Fibroblast of pulmonary artery (primary cell): ENCODE measurements at regions not wholly inside any gene's neighbourhood (a gene's known extent, or its start where the extent isn't known, plus 50 kb on each side); places are given as distances from the start of the nearest gene placed in this dataset.

Source experiments
- DNase-seq: peaks from one replicate; pipeline ENCODE4 v3.0.0-alpha.2; 2010; ENCODE audit warnings: low read depth
- H3K4me3 ChIP-seq: replicated peaks from 2 replicates; pipeline ENCODE4 v1.5.1; 2011; ENCODE audit warnings: low read depth, mild to moderate bottlenecking, control low read depth, low read length, moderate library complexity
- TF ChIP-seq, protein P1 (sequence below): IDR thresholded peaks from 2 replicates; pipeline ENCODE4 v1.5.1; 2011; ENCODE audit warnings: mild to moderate bottlenecking, control low read depth, low read length, inconsistent platforms; ENCODE audit errors: missing control alignments

GRCh38 chr11:116548256-116548655, 224.5 kb downstream of the BUD13 start:
- no peak overlapping the region for H3K4me3 ChIP-seq
- no peak for DNase-seq
- TF ChIP-seq, protein P1, sequence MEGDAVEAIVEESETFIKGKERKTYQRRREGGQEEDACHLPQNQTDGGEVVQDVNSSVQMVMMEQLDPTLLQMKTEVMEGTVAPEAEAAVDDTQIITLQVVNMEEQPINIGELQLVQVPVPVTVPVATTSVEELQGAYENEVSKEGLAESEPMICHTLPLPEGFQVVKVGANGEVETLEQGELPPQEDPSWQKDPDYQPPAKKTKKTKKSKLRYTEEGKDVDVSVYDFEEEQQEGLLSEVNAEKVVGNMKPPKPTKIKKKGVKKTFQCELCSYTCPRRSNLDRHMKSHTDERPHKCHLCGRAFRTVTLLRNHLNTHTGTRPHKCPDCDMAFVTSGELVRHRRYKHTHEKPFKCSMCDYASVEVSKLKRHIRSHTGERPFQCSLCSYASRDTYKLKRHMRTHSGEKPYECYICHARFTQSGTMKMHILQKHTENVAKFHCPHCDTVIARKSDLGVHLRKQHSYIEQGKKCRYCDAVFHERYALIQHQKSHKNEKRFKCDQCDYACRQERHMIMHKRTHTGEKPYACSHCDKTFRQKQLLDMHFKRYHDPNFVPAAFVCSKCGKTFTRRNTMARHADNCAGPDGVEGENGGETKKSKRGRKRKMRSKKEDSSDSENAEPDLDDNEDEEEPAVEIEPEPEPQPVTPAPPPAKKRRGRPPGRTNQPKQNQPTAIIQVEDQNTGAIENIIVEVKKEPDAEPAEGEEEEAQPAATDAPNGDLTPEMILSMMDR = no peak

DNA sequence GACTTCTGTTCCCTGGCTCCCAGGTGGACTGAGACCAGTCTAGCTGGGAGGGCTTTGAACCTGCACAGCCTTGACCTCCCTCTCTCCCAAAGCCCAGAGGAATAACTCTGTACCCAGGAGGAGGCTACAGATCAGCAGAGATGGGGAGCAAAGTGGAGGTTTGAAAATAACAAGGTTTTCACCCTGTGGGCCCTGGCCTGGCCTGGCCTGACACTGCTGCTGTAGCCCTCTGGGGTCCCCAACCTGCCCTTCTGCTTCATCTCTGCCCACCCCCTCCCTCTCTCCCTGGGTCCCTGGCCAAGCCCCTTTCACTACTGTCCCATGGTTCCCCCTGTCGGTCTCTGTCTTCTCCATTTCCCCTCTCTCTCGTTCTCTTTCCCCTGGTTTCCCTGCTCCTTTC, 225.2 kb downstream of the BUD13 start:
- DNase-seq = no peak
- TF ChIP-seq, protein P1 = no peak

DNA sequence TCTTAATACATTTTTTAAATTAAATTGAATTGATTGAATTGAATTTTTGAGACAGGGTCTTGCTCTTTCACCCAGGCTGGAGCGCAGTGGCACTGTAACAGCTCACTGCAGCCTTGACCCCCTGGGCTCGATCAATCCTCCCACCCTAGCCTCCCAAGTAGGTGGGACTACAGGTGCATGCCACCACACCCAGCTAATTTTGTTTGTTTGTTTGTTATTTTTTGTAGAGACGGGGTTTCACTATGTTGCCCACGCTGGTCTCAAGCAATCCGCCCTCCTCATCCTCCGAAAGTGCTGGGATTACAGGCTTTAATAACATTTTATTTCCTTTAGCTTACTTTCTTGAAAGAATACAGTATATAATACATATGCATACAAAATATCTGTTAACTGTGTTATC, 226.9 kb downstream of the BUD13 start:
- no peak for DNase-seq
- no peak overlapping the region for H3K4me3 ChIP-seq
- TF ChIP-seq, protein P1 = no peak

More for the DNA sequence above, 225.2 kb downstream of the BUD13 start:
- no peak overlapping the region for H3K4me3 ChIP-seq

- TF ChIP-seq, protein P1 = no peak
- DNase-seq = no peak
- no peak overlapping the region for H3K4me3 ChIP-seq
Observed at GRCh38 chr11:116544721-116545120, 228.1 kb downstream of the BUD13 start.

- TF ChIP-seq, protein P1 = no peak
- DNase-seq = no peak
- H3K4me3 ChIP-seq = no peak overlapping the region
Observed at GRCh38 chr11:116543911-116544475, 228.8 kb downstream of the BUD13 start.

DNA sequence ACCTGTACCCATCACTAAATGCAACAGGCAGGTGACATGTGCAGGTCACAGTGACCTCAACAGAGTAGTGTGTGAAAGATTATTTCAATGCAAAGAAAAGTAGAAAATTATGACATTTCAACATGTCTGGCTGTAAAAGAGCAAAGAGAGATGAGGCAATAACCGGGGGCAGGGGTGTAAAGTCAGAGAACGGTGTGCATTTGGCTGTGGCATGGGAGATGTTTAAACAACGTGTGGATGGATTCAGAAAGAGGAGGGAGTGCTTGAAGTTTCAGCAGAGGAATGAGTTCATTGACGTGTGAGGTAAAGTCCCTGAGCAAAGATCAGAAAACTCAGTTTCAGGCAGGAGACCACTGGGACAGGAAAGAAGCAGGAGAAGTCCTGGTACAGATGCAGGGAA, 229.7 kb downstream of the BUD13 start:
- DNase-seq = no peak
- H3K4me3 ChIP-seq = no peak overlapping the region
- TF ChIP-seq, protein P1 = no peak

DNA sequence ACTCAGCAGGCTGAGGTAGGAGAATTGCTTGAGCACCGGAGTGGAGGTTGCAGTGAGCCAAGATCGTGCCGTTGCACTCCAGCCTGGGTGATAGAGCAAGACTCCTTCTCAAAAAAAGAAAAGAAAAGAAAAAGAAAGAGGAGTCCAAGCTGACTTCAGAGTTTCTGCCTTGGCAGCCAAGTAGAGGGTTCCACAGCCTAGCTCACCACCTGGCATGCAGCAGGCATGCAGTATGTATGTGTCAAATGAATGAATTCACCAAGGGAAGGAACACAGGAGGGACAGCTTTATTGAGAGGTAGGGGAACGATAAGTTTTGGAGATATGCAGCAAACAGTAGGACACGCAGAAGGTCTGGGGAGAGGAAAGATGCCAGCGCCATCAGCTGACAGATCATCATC, 230.4 kb downstream of the BUD13 start:
- TF ChIP-seq, protein P1 = no peak
- DNase-seq = no peak
- no peak overlapping the region for H3K4me3 ChIP-seq
